ENCODE measurements at regions not wholly inside any gene's neighbourhood (a gene's known extent, or its start where the extent isn't known, plus 50 kb on each side); places are given as distances from the start of the nearest gene placed in this dataset.

GRCh38 chr2:42880738-42881690 lies 88.6 kb upstream of the HAAO start:
- H3K27ac ChIP-seq (ENCODE audit: low read depth, low read length): no peak overlapping the region
- no peak overlapping the region for H3K4me2 ChIP-seq (ENCODE audit: low read length)
- H3F3A ChIP-seq (ENCODE audit: control insufficient read depth, insufficient read depth): no peaks in the 10 kb centered on the region
- H3K4me3 ChIP-seq (ENCODE audit: low read length): no peak overlapping the region
- TF ChIP-seq EZH2phosphoT487 (IDR thresholded peaks at IDR 0.05; ENCODE audit: borderline replicate concordance, low read length): no peak
- TF ChIP-seq CTCF (IDR thresholded peaks at IDR 0.05; ENCODE audit: low read depth, low read length, poor library complexity, severe bottlenecking): no peak
- no peaks in the 10 kb centered on the region for H3K27me3 ChIP-seq (ENCODE audit: control insufficient read depth, low read length)
- H4K20me1 ChIP-seq (ENCODE audit: control insufficient read depth, insufficient read depth, low read depth, low read length): no peaks in the 10 kb centered on the region
- H3K79me2 ChIP-seq (ENCODE audit: control insufficient read depth, low read length): no peaks in the 10 kb centered on the region
- no peaks in the 10 kb centered on the region for H3K36me3 ChIP-seq (ENCODE audit: control insufficient read depth, low read length)
- no peaks in the 10 kb centered on the region for H3K9me3 ChIP-seq (ENCODE audit: control insufficient read depth, insufficient read depth, low read length)
- H3K9me2 ChIP-seq (replicated peaks; ENCODE audit: control insufficient read depth, low read length): no peaks in the 10 kb centered on the region
- no peaks in the 10 kb centered on the region for H3K4me1 ChIP-seq (ENCODE audit: control insufficient read depth, low read length)

GRCh38 chr2:42879913-42880737 lies 87.7 kb upstream of the HAAO start:
- TF ChIP-seq EZH2phosphoT487 (IDR thresholded peaks at IDR 0.05; ENCODE audit: borderline replicate concordance, low read length) (no peak), CTCF (IDR thresholded peaks at IDR 0.05; ENCODE audit: low read depth, low read length, poor library complexity, severe bottlenecking) (no peak)

GRCh38 chr2:42879121-42879705 lies 86.8 kb upstream of the HAAO start:
- no peaks in the 10 kb centered on the region for H3K9me2 ChIP-seq (replicated peaks; ENCODE audit: control insufficient read depth, low read length)
- H3K4me1 ChIP-seq (ENCODE audit: control insufficient read depth, low read length): no peaks in the 10 kb centered on the region
- H3K4me3 ChIP-seq (ENCODE audit: low read length): no peak overlapping the region
- H4K20me1 ChIP-seq (ENCODE audit: control insufficient read depth, insufficient read depth, low read depth, low read length): no peaks in the 10 kb centered on the region
- no peaks in the 10 kb centered on the region for H3K27me3 ChIP-seq (ENCODE audit: control insufficient read depth, low read length)
- no peak for TF ChIP-seq CTCF (IDR thresholded peaks at IDR 0.05; ENCODE audit: low read depth, low read length, poor library complexity, severe bottlenecking)
- no peak for TF ChIP-seq EZH2phosphoT487 (IDR thresholded peaks at IDR 0.05; ENCODE audit: borderline replicate concordance, low read length)
- no peaks in the 10 kb centered on the region for H3K9me3 ChIP-seq (ENCODE audit: control insufficient read depth, insufficient read depth, low read length)
- H3K36me3 ChIP-seq (ENCODE audit: control insufficient read depth, low read length): no peaks in the 10 kb centered on the region
- H3F3A ChIP-seq (ENCODE audit: control insufficient read depth, insufficient read depth): no peaks in the 10 kb centered on the region
- no peaks in the 10 kb centered on the region for H3K79me2 ChIP-seq (ENCODE audit: control insufficient read depth, low read length)
- H3K27ac ChIP-seq (ENCODE audit: low read depth, low read length): no peak overlapping the region
- no peak overlapping the region for H3K4me2 ChIP-seq (ENCODE audit: low read length)

More at GRCh38 chr2:42879913-42880737, 87.7 kb upstream of the HAAO start:
- H3F3A ChIP-seq (ENCODE audit: control insufficient read depth, insufficient read depth): no peaks in the 10 kb centered on the region
- H3K9me2 ChIP-seq (replicated peaks; ENCODE audit: control insufficient read depth, low read length): no peaks in the 10 kb centered on the region
- no peak overlapping the region for H3K4me2 ChIP-seq (ENCODE audit: low read length)
- no peaks in the 10 kb centered on the region for H4K20me1 ChIP-seq (ENCODE audit: control insufficient read depth, insufficient read depth, low read depth, low read length)
- no peaks in the 10 kb centered on the region for H3K79me2 ChIP-seq (ENCODE audit: control insufficient read depth, low read length)
- H3K4me3 ChIP-seq (ENCODE audit: low read length): no peak overlapping the region
- H3K36me3 ChIP-seq (ENCODE audit: control insufficient read depth, low read length): no peaks in the 10 kb centered on the region
- H3K9me3 ChIP-seq (ENCODE audit: control insufficient read depth, insufficient read depth, low read length): no peaks in the 10 kb centered on the region
- H3K27me3 ChIP-seq (ENCODE audit: control insufficient read depth, low read length): no peaks in the 10 kb centered on the region
- no peak overlapping the region for H3K27ac ChIP-seq (ENCODE audit: low read depth, low read length)
- no peaks in the 10 kb centered on the region for H3K4me1 ChIP-seq (ENCODE audit: control insufficient read depth, low read length)
